ENCODE measurements at regions not wholly inside any gene's neighbourhood (a gene's known extent, or its start where the extent isn't known, plus 50 kb on each side); places are given as distances from the start of the nearest gene placed in this dataset.

DNA sequence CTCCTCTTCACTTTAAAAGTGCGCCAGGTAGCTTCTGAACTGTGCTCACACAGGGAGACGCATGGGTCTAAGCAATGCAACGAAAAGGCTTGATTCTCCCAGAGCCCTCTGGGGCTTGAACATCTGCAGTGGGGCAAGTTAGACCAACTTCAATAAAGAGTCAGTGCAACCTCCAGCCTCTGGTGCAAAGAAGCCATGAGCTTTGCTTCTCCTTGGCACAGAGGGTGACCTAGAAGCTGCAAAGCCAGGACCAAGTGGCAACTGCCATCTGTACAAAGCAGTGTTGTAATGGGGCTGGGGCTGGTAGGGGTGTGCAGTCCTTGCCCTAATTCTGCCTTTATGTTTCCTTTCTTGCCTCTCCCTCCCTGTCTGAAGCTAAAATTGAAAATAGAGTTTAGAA is 219.0 kb upstream of the CD96 start:
- no peak for DNase-seq (ENCODE audit: extremely low spot score)
- TF ChIP-seq, protein P1, sequence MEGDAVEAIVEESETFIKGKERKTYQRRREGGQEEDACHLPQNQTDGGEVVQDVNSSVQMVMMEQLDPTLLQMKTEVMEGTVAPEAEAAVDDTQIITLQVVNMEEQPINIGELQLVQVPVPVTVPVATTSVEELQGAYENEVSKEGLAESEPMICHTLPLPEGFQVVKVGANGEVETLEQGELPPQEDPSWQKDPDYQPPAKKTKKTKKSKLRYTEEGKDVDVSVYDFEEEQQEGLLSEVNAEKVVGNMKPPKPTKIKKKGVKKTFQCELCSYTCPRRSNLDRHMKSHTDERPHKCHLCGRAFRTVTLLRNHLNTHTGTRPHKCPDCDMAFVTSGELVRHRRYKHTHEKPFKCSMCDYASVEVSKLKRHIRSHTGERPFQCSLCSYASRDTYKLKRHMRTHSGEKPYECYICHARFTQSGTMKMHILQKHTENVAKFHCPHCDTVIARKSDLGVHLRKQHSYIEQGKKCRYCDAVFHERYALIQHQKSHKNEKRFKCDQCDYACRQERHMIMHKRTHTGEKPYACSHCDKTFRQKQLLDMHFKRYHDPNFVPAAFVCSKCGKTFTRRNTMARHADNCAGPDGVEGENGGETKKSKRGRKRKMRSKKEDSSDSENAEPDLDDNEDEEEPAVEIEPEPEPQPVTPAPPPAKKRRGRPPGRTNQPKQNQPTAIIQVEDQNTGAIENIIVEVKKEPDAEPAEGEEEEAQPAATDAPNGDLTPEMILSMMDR (IDR thresholded peaks at IDR 0.05; ENCODE audit: control extremely low read depth, extremely low read depth, low read depth, missing control alignments): no peak
- ChIA-PET CTCF (interaction anchor here (1.0 to 2.3 kb wide), 4 partner anchors 9 to 38 kb away, joined by 3 to 9 read pairs (median 5); no protein-coding TSS in a partner anchor), POLR2A (no interaction called here)

DNA sequence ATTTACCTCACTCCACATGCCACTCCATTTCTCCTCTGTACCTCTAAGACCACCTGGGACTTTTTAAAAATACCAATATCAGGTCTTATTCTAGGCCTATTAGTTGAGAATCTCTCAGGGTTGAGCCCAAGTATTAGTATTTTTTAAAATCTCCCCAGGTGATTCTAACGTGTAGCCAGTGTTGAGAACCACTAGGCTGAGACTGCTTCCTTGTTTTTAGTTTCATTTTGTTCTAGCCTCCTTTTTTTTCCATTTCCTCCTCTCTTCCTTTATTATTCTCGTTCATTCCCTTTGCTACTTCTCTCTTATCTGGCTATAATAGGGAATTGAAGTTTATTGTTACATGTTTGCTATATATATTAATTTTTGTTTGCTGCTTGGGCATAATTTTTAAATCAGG is 217.8 kb upstream of the CD96 start:
- CTCF ChIA-PET: interaction anchor here (2.3 kb wide), 1 partner anchor 10 kb away, joined by 9 read pairs; no protein-coding TSS in a partner anchor
- TF ChIP-seq, protein P1 (IDR thresholded peaks at IDR 0.05; ENCODE audit: control extremely low read depth, extremely low read depth, low read depth, missing control alignments): no peak
- no peak for DNase-seq (ENCODE audit: extremely low spot score)
- POLR2A ChIA-PET: no interaction called here

DNA sequence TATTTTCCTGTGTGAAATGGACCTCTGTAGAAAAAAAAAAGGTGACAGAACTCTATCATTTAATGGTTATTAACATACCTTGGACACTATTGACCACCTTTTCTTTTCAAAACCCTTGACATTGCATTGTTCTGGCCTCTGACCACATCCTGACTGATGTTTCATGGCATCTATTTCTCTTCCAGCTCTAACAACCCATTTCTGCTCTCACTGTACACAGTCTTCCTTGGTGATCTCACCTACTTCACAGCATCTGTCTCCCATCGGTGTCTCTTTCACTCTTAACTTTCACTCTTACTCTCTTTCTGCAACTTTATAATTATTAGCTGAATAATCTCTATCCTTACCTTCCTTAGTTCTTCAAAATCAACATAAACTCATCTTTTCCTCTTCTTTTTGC is 217.4 kb upstream of the CD96 start:
- POLR2A ChIA-PET: no interaction called here
- CTCF ChIA-PET: no interaction called here
- TF ChIP-seq, protein P1 (IDR thresholded peaks at IDR 0.05; ENCODE audit: control extremely low read depth, extremely low read depth, low read depth, missing control alignments): no peak
- no peak for DNase-seq (ENCODE audit: extremely low spot score)

DNA sequence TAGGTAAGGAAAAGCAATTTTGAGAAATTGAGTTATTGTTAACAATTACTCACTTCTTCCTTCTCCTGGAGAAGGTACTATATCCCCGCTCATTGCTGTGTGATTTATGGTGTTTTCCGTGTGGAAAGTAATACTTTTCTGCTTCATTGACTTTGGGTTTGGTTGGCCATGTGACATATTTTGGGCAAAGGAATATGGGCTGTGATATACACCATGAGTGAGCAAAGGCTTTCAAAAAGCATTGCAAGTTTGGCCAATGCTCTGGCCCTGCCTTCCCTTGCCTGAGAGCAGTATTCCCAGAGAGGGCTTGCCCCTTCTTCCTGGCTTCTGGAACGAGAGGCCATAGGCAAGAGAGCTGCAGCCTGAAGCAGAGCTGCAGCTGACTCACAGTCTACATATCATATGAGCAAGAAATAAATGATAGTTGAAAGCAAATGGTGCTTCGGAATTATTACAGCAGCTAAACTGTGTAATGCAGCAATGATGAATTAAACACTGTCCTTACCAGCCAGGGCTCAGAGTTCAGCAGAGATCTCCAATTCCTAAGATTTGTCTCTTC is 216.8 kb upstream of the CD96 start:
- TF ChIP-seq, protein P1 (IDR thresholded peaks at IDR 0.05; ENCODE audit: control extremely low read depth, extremely low read depth, low read depth, missing control alignments): no peak
- ChIA-PET CTCF (no interaction called here), POLR2A (no interaction called here)
- DNase-seq (ENCODE audit: extremely low spot score): no peak

DNA sequence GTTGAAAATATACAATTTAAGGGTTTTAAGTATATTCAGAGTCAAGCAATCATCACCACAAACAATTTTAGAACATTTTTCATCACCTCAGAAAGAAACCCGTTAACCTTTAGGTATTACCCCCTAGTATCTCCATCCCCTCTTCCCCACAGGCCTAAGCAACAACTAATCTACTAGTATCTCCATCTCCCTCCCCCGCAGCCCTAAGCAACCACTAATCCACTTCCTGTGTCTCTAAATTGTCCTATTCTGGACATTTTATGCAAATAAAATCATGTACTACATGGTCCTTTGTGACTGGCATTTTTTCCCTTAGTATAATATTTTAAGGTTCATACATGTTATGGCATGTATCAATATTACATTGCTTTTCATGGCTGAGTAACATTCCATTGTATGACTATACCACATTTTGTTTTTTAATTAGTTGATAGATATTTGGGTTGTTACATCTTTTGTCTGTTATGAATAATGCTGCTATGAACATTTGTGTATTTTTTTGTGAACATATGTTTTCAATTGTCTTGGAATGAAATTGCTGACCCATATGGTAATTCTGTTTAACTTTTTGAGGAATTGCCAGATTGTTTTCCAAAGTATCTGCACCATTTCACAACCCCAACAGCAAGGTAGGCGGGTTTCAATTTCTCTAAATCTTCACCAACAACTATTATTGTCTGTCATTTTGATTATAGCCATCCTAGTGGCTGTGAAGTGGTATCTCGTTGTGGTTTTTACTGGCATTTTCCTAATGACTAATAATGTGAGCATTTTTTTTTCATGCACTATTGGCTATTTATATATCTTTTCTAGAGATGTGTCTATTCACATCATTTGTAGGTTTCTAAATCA is 215.6 kb upstream of the CD96 start:
- DNase-seq (ENCODE audit: extremely low spot score): no peak
- TF ChIP-seq, protein P1 (IDR thresholded peaks at IDR 0.05; ENCODE audit: control extremely low read depth, extremely low read depth, low read depth, missing control alignments): no peak
- CTCF ChIA-PET: no interaction called here
- POLR2A ChIA-PET: no interaction called here

DNA sequence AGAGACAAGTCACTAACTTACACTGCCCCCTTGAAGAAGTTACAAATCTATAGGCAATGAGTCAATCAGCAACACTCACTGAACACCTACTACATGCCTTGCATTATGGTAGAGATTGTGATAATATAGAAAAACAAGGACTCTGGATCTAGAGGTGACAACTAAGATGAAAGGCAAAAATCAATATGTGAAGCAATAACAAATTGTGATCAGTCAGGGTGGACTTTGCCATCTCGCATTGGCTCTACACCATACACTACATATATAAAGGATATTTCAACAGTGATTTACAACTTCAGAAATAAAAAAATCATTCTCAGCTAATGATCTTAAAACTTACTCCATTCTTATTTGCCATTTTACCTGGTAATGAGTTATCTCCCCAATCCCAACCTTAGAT is 210.7 kb upstream of the CD96 start:
- CTCF ChIA-PET: interaction anchor here (1.2 kb wide), 1 partner anchor 13 kb away, joined by 4 read pairs; no protein-coding TSS in a partner anchor
- no peak for DNase-seq (ENCODE audit: extremely low spot score)
- POLR2A ChIA-PET: no interaction called here
- TF ChIP-seq, protein P1 (IDR thresholded peaks at IDR 0.05; ENCODE audit: control extremely low read depth, extremely low read depth, low read depth, missing control alignments): no peak
